OCI-LY7 (cell line): ENCODE measurements at regions not wholly inside any gene's neighbourhood (a gene's known extent, or its start where the extent isn't known, plus 50 kb on each side); places are given as distances from the start of the nearest gene placed in this dataset.
"Not testable (repeated sequence)": the region's sequence is repeated elsewhere in the genome, so short reads cannot be mapped to it uniquely, and the experiment has no call there.

Source experiments
- EZH2phosphoT487 ChIP-seq: fragments of 200-600 bp; sonication (generic); IDR thresholded peaks from 2 replicates; pipeline ENCODE4 v1.6.1; 2018; ENCODE audit warnings: low read depth, borderline replicate concordance, mild to moderate bottlenecking, mixed run types, antibody characterized with exemption, low read length, moderate library complexity, mixed read lengths
- TF ChIP-seq, protein P1 (sequence below): fragments of 200-600 bp; sonication (generic); conservative IDR thresholded peaks from 2 replicates; pipeline ENCODE4 v1.5.1; 2014; ENCODE audit warnings: mild to moderate bottlenecking, antibody characterized with exemption, low read length, moderate library complexity, mixed read lengths

DNA sequence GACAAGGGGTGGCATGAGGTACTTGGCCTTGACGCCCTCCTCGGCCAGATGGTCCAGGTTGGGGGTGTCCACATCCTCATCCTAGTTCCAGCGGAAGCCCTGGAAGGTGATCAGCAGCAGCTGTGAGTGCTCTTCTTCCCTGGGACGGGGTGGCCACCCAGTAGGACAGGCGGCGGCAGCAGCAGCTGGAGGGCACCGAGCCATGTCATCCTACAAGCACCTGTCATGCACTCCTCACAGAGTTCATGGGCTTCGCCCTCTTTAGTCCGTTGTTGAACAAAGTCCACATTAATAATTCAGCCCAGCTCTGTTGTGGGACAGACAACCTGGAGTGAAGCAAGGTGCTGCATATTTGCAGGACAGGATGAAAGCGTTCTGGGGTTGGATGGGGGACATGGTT, 153.4 kb upstream of the CCZ1B start:
- TF ChIP-seq, protein P1, sequence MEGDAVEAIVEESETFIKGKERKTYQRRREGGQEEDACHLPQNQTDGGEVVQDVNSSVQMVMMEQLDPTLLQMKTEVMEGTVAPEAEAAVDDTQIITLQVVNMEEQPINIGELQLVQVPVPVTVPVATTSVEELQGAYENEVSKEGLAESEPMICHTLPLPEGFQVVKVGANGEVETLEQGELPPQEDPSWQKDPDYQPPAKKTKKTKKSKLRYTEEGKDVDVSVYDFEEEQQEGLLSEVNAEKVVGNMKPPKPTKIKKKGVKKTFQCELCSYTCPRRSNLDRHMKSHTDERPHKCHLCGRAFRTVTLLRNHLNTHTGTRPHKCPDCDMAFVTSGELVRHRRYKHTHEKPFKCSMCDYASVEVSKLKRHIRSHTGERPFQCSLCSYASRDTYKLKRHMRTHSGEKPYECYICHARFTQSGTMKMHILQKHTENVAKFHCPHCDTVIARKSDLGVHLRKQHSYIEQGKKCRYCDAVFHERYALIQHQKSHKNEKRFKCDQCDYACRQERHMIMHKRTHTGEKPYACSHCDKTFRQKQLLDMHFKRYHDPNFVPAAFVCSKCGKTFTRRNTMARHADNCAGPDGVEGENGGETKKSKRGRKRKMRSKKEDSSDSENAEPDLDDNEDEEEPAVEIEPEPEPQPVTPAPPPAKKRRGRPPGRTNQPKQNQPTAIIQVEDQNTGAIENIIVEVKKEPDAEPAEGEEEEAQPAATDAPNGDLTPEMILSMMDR: not testable (repeated sequence)
- not testable (repeated sequence) for TF ChIP-seq EZH2phosphoT487
